SK-N-SH (cell line): ENCODE measurements at regions not wholly inside any gene's neighbourhood (a gene's known extent, or its start where the extent isn't known, plus 50 kb on each side); places are given as distances from the start of the nearest gene placed in this dataset.

Experiments used
- CTCF ChIA-PET: fragments of 300-600, 350-600 bp; formaldehyde crosslinking; extraction: SDS; loops from one replicate; lab custom pipeline; 2021; lab: Yijun Ruan, JAX
- POLR2A ChIA-PET: fragments of 350-600 bp; sonication (Branson Sonifier 250); formaldehyde crosslinking; extraction: SDS; loops from one replicate; lab custom pipeline; 2020; ENCODE audit warnings: antibody characterized with exemption, inconsistent platforms; lab: Yijun Ruan, JAX
- DNase-seq: peaks from one replicate; pipeline ENCODE4 v3.0.0; 2012
- H2AFZ ChIP-seq: fragments of 200-600 bp; sonication (generic); 2 replicates; pipeline ENCODE4 v1.8.1; 2016; ENCODE audit warnings: antibody characterized with exemption, mild to moderate bottlenecking, low read depth
- H3F3A ChIP-seq: fragments of 200-600 bp; sonication (generic); replicated peaks from 2 replicates; pipeline ENCODE3; 2016; ENCODE audit warnings: antibody characterized with exemption, mild to moderate bottlenecking; ENCODE audit not compliant: insufficient read depth
- H3K27ac ChIP-seq, 2 experiments: fragments of 200-500 bp in 1 of 2; fragments of 200-600 bp in 1 of 2; sonication (Bioruptor generic) in 1 of 2; sonication (generic), shearing (Covaris generic) in 1 of 2; 2 replicates each; pipeline versions ENCODE4 v1.5.1 to v1.6.1; 2014 to 2016; ENCODE audit warnings: low read depth in 2 of 2, inconsistent platforms in 1 of 2, low read length in 1 of 2, mild to moderate bottlenecking in 1 of 2, mixed read lengths in 1 of 2
- H3K27me3 ChIP-seq: fragments of 200-600 bp; sonication (generic), shearing (Covaris generic); 2 replicates; pipeline ENCODE4 v1.6.1; 2016; ENCODE audit warnings: mixed run types; ENCODE audit not compliant: insufficient read depth
- H3K36me3 ChIP-seq, 2 experiments: fragments of 200-500 bp in 1 of 2; fragments of 200-600 bp in 1 of 2; sonication (Bioruptor generic) in 1 of 2; sonication (generic) in 1 of 2; replicated peaks in 1 of 2; 2 replicates each; pipeline versions ENCODE3 to v1.5.1; 2014 to 2016; ENCODE audit warnings: low read length in 1 of 2, mild to moderate bottlenecking in 1 of 2; ENCODE audit not compliant: insufficient read depth in 2 of 2, control insufficient read depth in 1 of 2
- H3K4me1 ChIP-seq, 2 experiments: fragments of 200-500 bp in 1 of 2; fragments of 200-600 bp in 1 of 2; sonication (Bioruptor generic) in 1 of 2; sonication (generic), shearing (Covaris generic) in 1 of 2; 2 replicates each; pipeline versions ENCODE4 v1.5.1 to v1.6.1; 2014 to 2016; ENCODE audit warnings: low read depth in 1 of 2, low read length in 1 of 2, mixed run types in 1 of 2; ENCODE audit not compliant: insufficient read depth in 2 of 2, control insufficient read depth in 1 of 2
- H3K4me2 ChIP-seq: fragments of 200-600 bp; sonication (generic), shearing (Covaris generic); 2 replicates; pipeline ENCODE4 v1.6.1; 2017; ENCODE audit warnings: mixed run types
- H3K4me3 ChIP-seq, 2 experiments: fragments of 200-500 bp in 1 of 2; fragments of 200-600 bp in 1 of 2; sonication (Bioruptor generic) in 1 of 2; sonication (generic), shearing (Covaris generic) in 1 of 2; 2 replicates each; pipeline versions ENCODE4 v1.5.1 to v1.8.1; 2014 to 2016; ENCODE audit warnings: low read depth in 2 of 2, inconsistent platforms in 1 of 2, low read length in 1 of 2, mild to moderate bottlenecking in 1 of 2, mixed read lengths in 1 of 2, moderate library complexity in 1 of 2
- H3K79me2 ChIP-seq: fragments of 200-600 bp; sonication (generic); 2 replicates; pipeline ENCODE4 v1.8.1; 2017; ENCODE audit warnings: mild to moderate bottlenecking; ENCODE audit not compliant: insufficient read depth
- H3K9ac ChIP-seq: fragments of 200-600 bp; sonication (generic); 2 replicates; pipeline ENCODE4 v1.6.1; 2017; ENCODE audit warnings: mixed run types
- H3K9me2 ChIP-seq: fragments of 200-600 bp; sonication (generic); 2 replicates; pipeline ENCODE4 v1.6.1; 2017; ENCODE audit warnings: mixed run types
- H3K9me3 ChIP-seq: fragments of 200-600 bp; sonication (generic); 2 replicates; pipeline ENCODE4 v1.6.1; 2017; ENCODE audit warnings: mixed run types, mild to moderate bottlenecking, moderate library complexity
- H4K20me1 ChIP-seq: fragments of 200-600 bp; sonication (generic); 2 replicates; pipeline ENCODE4 v1.6.1; 2017; ENCODE audit warnings: mild to moderate bottlenecking, mixed run types; ENCODE audit not compliant: insufficient read depth
- CHD2 ChIP-seq: fragments of 150-350 bp; IDR thresholded peaks from 2 replicates; pipeline ENCODE4 v1.6.1; 2018; ENCODE audit warnings: low read length; ENCODE audit not compliant: partially characterized antibody
- ELF1 ChIP-seq: IDR thresholded peaks from 2 replicates; pipeline ENCODE4 v1.4.0; 2012
- EP300 ChIP-seq, 2 experiments: IDR thresholded peaks; 2 replicates each; pipeline versions ENCODE4 v1.4.0 to v1.6.1; 2012; ENCODE audit warnings: borderline replicate concordance in 1 of 2, low read depth in 1 of 2, low read length in 1 of 2
- FOXJ3 ChIP-seq: sonication (generic); formaldehyde crosslinking; IDR thresholded peaks from 2 replicates; pipeline ENCODE4 v1.5.1; 2020; ENCODE audit warnings: mild to moderate bottlenecking, missing genetic modification reagents
- GABPA ChIP-seq: IDR thresholded peaks from 2 replicates; pipeline ENCODE4 v1.4.0; 2012; ENCODE audit warnings: low read depth, mild to moderate bottlenecking
- GATA2 ChIP-seq: sonication (generic); formaldehyde crosslinking; IDR thresholded peaks from 2 replicates; pipeline ENCODE4 v1.5.0; 2020; ENCODE audit warnings: mild to moderate bottlenecking, missing genetic modification reagents
- MXI1 ChIP-seq: IDR thresholded peaks from 2 replicates; pipeline ENCODE4 v1.6.1; 2012; ENCODE audit warnings: mild to moderate bottlenecking, low read depth, low read length, improper control_type of control experiment
- NFIC ChIP-seq: IDR thresholded peaks from 2 replicates; pipeline ENCODE4 v1.4.0; 2012; ENCODE audit warnings: borderline replicate concordance
- NRF1 ChIP-seq: IDR thresholded peaks from 2 replicates; pipeline ENCODE4 v1.6.1; 2012; ENCODE audit warnings: low read depth, mild to moderate bottlenecking, low read length
- POLR2AphosphoS5 ChIP-seq: IDR thresholded peaks from 2 replicates; pipeline ENCODE4 v1.6.1; 2012; ENCODE audit warnings: low read depth, low read length
- RAD21 ChIP-seq: IDR thresholded peaks from 2 replicates; pipeline ENCODE4 v1.6.1; 2012; ENCODE audit warnings: mild to moderate bottlenecking, low read length
- RCOR1 ChIP-seq: fragments of 150-350 bp; IDR thresholded peaks from 2 replicates; pipeline ENCODE4 v1.6.1; 2017; ENCODE audit warnings: antibody characterized with exemption, low read length
- RFX5 ChIP-seq: IDR thresholded peaks from 2 replicates; pipeline ENCODE4 v1.6.1; 2012; ENCODE audit warnings: mild to moderate bottlenecking, improper control_type of control experiment, low read length
- RXRA ChIP-seq: IDR thresholded peaks from 2 replicates; pipeline ENCODE4 v1.4.0; 2012; ENCODE audit warnings: low read depth, mild to moderate bottlenecking, borderline replicate concordance
- TAF1 ChIP-seq: IDR thresholded peaks from 2 replicates; pipeline ENCODE4 v1.6.1; 2012; ENCODE audit warnings: low read depth, mild to moderate bottlenecking, low read length, moderate library complexity, borderline replicate concordance
- TCF12 ChIP-seq: IDR thresholded peaks from 2 replicates; pipeline ENCODE4 v1.4.0; 2012
- YY1 ChIP-seq: IDR thresholded peaks from 2 replicates; pipeline ENCODE4 v1.4.0; 2012; ENCODE audit warnings: low read depth, mild to moderate bottlenecking
- WGBS: methylation state at CpG from one replicate; pipeline ENCODE4 v1.1.6; 2017; ENCODE audit warnings: low lambda C conversion rate; 5-methylcytosine and 5-hydroxymethylcytosine counted together
- TF ChIP-seq, protein P1 (sequence below): fragments of 150-350 bp; IDR thresholded peaks from 2 replicates; pipeline ENCODE4 v1.6.1; 2016; ENCODE audit warnings: mild to moderate bottlenecking, low read depth, low read length
- TF ChIP-seq, protein P2 (sequence below): fragments of 200-600 bp; sonication (generic); IDR thresholded peaks from 2 replicates; pipeline ENCODE4 v1.6.1; 2017; ENCODE audit warnings: antibody characterized with exemption, mild to moderate bottlenecking, moderate library complexity
- TF ChIP-seq, protein P3 (sequence below): IDR thresholded peaks from 2 replicates; pipeline ENCODE4; 2012

DNA sequence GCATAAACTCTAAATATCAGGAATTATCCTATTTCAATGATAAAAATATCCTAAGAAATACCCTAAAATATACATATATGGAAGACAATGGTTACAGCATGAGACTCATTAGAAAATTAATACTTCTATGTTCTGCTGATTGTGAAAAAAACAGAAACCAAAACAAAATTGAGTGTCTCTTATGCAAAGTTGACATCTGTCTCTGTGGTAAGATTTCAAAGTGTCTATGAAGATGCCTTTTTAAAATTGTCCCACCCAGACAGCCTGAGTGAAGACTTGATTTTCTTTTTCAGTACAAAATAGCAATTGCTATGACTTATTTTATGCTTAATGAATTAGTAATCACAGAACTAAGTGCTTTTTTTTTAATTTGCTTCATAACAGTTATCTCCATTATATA lies 1368.4 kb upstream of the LRRTM1 start:
- POLR2A ChIA-PET: no interaction called here
- DNase-seq: no peak
- Histone ChIP-seq H3K27me3 (no peaks in the 10 kb centered on the region), H3K36me3 (no peaks in the 10 kb centered on the region), H4K20me1 (no peaks in the 10 kb centered on the region), H3K4me1 (no peaks in the 10 kb centered on the region), H3K9me3 (no peaks in the 10 kb centered on the region), H3K9me2 (no peaks in the 10 kb centered on the region), H3K4me3 (no peak overlapping the region), H3F3A (no peaks in the 10 kb centered on the region), H2AFZ (no peak overlapping the region), H3K27ac (no peak overlapping the region), H3K4me2 (no peak overlapping the region), H3K79me2 (no peaks in the 10 kb centered on the region), H3K9ac (no peak overlapping the region)
- TF ChIP-seq TAF1: no peak
- no peak for TF ChIP-seq NFIC
- CTCF ChIA-PET: no interaction called here

DNA sequence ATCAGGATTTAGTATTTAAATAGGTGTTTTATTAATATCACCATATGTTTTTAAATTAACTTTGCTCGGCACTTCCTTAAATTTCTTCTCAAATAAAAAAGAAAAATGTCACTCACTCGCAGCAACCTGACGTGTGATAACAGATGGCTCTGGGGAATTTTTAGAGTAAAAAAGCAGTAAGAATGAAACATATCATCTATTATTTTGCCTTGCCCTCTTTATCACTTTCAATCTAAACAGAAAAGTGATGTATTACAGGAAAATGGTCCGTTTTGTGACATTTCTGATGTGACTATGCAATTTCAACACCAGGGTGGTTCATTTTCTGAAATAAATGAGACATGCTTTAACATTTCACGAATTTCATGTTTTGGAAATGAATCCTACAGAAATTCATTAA lies 1368.0 kb upstream of the LRRTM1 start:
- ChIA-PET CTCF (no interaction called here), POLR2A (no interaction called here)
- no peak overlapping the region for H3K4me2 ChIP-seq
- H3K4me3 ChIP-seq: no peak overlapping the region
- no peaks in the 10 kb centered on the region for H3K79me2 ChIP-seq
- no peaks in the 10 kb centered on the region for H3K9me2 ChIP-seq
- H3F3A ChIP-seq: no peaks in the 10 kb centered on the region
- no peaks in the 10 kb centered on the region for H4K20me1 ChIP-seq
- H3K9me3 ChIP-seq: no peaks in the 10 kb centered on the region
- no peaks in the 10 kb centered on the region for H3K27me3 ChIP-seq
- H3K4me1 ChIP-seq: no peaks in the 10 kb centered on the region
- no peak overlapping the region for H3K9ac ChIP-seq
- 3% methylated on average over 5 of the region's 5 CpGs for WGBS
- no peaks in the 10 kb centered on the region for H3K36me3 ChIP-seq
- TF ChIP-seq RCOR1 (no peak), ELF1 (no peak), YY1 (no peak), TAF1 (no peak), FOXJ3 (CRISPR knock-in tag) (no peak), NRF1 (no peak), MXI1 (no peak), GATA2 (no peak), EP300 (IDR thresholded peaks at IDR 0.05; ENCODE audit: borderline replicate concordance in 1 of 2, low read depth in 1 of 2, low read length in 1 of 2) (no peak), RXRA (no peak), TCF12 (no peak), RFX5 (no peak), POLR2AphosphoS5 (no peak), RAD21 (no peak), GABPA (no peak), CHD2 (no peak)
- TF ChIP-seq, protein P1, sequence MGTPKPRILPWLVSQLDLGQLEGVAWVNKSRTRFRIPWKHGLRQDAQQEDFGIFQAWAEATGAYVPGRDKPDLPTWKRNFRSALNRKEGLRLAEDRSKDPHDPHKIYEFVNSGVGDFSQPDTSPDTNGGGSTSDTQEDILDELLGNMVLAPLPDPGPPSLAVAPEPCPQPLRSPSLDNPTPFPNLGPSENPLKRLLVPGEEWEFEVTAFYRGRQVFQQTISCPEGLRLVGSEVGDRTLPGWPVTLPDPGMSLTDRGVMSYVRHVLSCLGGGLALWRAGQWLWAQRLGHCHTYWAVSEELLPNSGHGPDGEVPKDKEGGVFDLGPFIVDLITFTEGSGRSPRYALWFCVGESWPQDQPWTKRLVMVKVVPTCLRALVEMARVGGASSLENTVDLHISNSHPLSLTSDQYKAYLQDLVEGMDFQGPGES: no peak
- TF ChIP-seq, protein P2, sequence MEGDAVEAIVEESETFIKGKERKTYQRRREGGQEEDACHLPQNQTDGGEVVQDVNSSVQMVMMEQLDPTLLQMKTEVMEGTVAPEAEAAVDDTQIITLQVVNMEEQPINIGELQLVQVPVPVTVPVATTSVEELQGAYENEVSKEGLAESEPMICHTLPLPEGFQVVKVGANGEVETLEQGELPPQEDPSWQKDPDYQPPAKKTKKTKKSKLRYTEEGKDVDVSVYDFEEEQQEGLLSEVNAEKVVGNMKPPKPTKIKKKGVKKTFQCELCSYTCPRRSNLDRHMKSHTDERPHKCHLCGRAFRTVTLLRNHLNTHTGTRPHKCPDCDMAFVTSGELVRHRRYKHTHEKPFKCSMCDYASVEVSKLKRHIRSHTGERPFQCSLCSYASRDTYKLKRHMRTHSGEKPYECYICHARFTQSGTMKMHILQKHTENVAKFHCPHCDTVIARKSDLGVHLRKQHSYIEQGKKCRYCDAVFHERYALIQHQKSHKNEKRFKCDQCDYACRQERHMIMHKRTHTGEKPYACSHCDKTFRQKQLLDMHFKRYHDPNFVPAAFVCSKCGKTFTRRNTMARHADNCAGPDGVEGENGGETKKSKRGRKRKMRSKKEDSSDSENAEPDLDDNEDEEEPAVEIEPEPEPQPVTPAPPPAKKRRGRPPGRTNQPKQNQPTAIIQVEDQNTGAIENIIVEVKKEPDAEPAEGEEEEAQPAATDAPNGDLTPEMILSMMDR: no peak
- TF ChIP-seq, protein P3, sequence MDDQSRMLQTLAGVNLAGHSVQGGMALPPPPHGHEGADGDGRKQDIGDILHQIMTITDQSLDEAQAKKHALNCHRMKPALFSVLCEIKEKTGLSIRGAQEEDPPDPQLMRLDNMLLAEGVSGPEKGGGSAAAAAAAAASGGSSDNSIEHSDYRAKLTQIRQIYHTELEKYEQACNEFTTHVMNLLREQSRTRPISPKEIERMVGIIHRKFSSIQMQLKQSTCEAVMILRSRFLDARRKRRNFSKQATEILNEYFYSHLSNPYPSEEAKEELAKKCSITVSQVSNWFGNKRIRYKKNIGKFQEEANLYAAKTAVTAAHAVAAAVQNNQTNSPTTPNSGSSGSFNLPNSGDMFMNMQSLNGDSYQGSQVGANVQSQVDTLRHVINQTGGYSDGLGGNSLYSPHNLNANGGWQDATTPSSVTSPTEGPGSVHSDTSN: no peak
- DNase-seq: no peak
- no peak overlapping the region for H3K27ac ChIP-seq
- no peak overlapping the region for H2AFZ ChIP-seq
